ENCODE measurements at regions not wholly inside any gene's neighbourhood (a gene's known extent, or its start where the extent isn't known, plus 50 kb on each side); places are given as distances from the start of the nearest gene placed in this dataset.

DNA sequence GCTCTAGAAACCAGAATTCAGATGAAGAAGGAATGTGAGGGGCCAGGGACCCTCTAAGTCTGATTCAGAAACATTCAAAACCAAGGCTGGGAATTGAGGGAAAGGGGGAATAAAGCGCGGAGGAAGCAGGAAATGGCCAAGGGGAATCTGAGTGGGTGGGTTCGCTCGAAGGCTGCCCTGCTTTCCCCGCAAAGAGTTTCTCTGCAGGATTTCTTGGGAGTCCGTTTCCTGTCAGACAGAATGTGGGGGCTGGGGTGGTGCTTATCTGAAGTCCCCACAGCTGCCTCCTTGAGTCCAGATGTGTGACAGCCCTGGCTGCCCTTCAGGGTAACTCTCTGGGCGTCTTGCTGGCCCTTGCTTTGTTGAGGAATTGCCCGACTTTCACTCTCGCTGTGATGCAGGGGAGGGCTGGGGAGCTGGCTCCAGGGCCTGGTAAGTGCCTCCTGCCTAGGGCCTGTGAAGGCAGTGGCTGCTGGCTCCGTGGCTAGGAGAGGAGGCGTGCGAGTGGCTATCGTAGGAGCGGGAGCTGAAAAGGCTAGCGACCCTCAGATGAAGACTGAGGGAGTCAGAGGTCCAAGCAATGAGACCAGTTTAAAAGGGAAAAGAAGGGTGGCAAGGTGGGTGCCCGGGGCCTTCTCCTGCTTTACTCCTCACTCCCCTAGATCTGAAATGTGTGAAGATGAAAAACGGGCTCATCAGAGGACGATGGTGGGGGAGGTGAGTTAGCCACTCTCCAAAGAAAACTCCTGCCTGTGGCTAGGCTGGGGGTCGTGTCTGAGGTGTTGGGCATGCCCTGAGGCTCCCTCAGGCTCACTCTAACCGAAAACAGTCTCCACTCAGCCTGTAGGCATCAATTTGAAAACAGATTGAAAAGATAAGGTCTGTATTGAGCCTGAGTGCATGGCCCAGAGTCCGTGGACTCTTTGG, 143.9 kb upstream of the UMPS start:
- no peak for TF ChIP-seq CTCF (IDR thresholded peaks at IDR 0.05; ENCODE audit: unreplicated experiment)
- DNase-seq (ENCODE audit: unreplicated experiment): no peak
- Mint-ChIP-seq H3K36me3 (ENCODE audit: insufficient read depth, unreplicated experiment) (no peaks in the 10 kb centered on the region), H3K27me3 (ENCODE audit: insufficient read depth, unreplicated experiment) (peaks cover 51% of the 10 kb centered on the region), H3K4me1 (ENCODE audit: insufficient read depth, unreplicated experiment) (no peaks in the 10 kb centered on the region), H3K9me3 (ENCODE audit: unreplicated experiment) (no peaks in the 10 kb centered on the region), H3K27ac (ENCODE audit: low read depth, unreplicated experiment) (no peak overlapping the region), H3K4me3 (ENCODE audit: unreplicated experiment) (no peak overlapping the region)
- CTCF ChIA-PET: interaction anchor here (0.6 to 1.3 kb wide), 2 partner anchors 28 to 75 kb away, joined by 3 read pairs; no protein-coding TSS in a partner anchor
- intact Hi-C loops (cut with micrococcal nuclease): no loop called here
- no TSS peak for BruUV-seq (replicated peaks)
- POLR2A ChIA-PET: interaction anchor here (0.7 kb wide), 1 partner anchor 543 kb away, joined by 3 read pairs; no protein-coding TSS in a partner anchor

DNA sequence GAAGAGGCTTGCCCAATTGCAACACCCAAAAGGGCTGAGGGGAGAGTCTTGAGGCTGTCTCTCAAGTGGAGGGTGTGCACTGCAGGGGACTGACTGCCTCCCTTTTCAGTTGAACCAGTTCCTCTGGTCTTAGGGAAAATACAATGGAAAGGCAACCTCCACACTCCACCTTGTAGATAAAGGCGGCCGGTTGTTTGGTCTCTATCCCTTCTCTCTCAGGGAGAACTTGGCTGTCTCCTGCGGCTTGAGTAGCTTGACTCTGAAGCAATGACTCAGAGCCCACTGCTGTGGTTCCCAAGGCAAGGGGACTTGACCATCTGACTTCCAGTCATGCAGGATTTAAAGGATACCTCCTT, 143.2 kb upstream of the UMPS start:
- no peaks in the 10 kb centered on the region for H3K36me3 Mint-ChIP-seq (ENCODE audit: insufficient read depth, unreplicated experiment)
- no peak overlapping the region for H3K4me3 Mint-ChIP-seq (ENCODE audit: unreplicated experiment)
- no peak overlapping the region for H3K27ac Mint-ChIP-seq (ENCODE audit: low read depth, unreplicated experiment)
- ChIA-PET CTCF (interaction anchor here (1.3 kb wide), 1 partner anchor 28 kb away, joined by 3 read pairs; no protein-coding TSS in a partner anchor), POLR2A (interaction anchor here (0.7 kb wide), 1 partner anchor 542 kb away, joined by 3 read pairs; no protein-coding TSS in a partner anchor)
- no peak for DNase-seq (ENCODE audit: unreplicated experiment)
- no peaks in the 10 kb centered on the region for H3K4me1 Mint-ChIP-seq (ENCODE audit: insufficient read depth, unreplicated experiment)
- no TSS peak for BruUV-seq (replicated peaks)
- no peak for TF ChIP-seq CTCF (IDR thresholded peaks at IDR 0.05; ENCODE audit: unreplicated experiment)
- intact Hi-C loops (cut with micrococcal nuclease): no loop called here
- peaks cover 51% of the 10 kb centered on the region for H3K27me3 Mint-ChIP-seq (ENCODE audit: insufficient read depth, unreplicated experiment)
- H3K9me3 Mint-ChIP-seq (ENCODE audit: unreplicated experiment): no peaks in the 10 kb centered on the region

GRCh38 chr3:124588036-124588435, 142.2 kb upstream of the UMPS start:
- peaks cover 47% of the 10 kb centered on the region for H3K27me3 Mint-ChIP-seq (ENCODE audit: insufficient read depth, unreplicated experiment)
- POLR2A ChIA-PET: no interaction called here
- intact Hi-C loops (cut with micrococcal nuclease): no loop called here
- TF ChIP-seq CTCF (IDR thresholded peaks at IDR 0.05; ENCODE audit: unreplicated experiment): no peak
- H3K9me3 Mint-ChIP-seq (ENCODE audit: unreplicated experiment): no peaks in the 10 kb centered on the region
- no TSS peak for BruUV-seq (replicated peaks)
- DNase-seq (ENCODE audit: unreplicated experiment): no peak
- H3K27ac Mint-ChIP-seq (ENCODE audit: low read depth, unreplicated experiment): no peak overlapping the region
- no peak overlapping the region for H3K4me3 Mint-ChIP-seq (ENCODE audit: unreplicated experiment)
- no peaks in the 10 kb centered on the region for H3K36me3 Mint-ChIP-seq (ENCODE audit: insufficient read depth, unreplicated experiment)
- no peaks in the 10 kb centered on the region for H3K4me1 Mint-ChIP-seq (ENCODE audit: insufficient read depth, unreplicated experiment)
- CTCF ChIA-PET: interaction anchor here (0.6 kb wide), 2 partner anchors 31 to 259 kb away, joined by 3 to 5 read pairs; no protein-coding TSS in a partner anchor

DNA sequence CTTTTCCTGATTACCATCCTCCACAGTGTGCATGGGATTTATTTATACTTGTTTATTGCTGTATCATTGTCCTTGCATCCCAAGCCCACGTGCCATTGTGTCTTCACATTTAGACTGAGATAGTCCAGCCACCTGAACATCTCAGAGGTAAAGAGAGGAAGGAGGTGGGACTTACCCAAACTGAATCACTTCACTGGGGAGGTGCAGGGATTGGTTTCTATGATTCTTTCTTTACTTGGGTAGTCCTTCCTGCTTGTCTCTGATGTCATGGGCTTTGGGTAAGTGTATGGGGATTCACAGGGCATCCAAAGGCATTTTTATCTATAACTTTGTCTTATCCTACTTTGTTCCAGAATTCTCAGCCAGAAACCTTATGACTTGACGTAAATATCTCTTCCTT, 141.5 kb upstream of the UMPS start:
- Mint-ChIP-seq H3K4me1 (ENCODE audit: insufficient read depth, unreplicated experiment) (no peaks in the 10 kb centered on the region), H3K27me3 (ENCODE audit: insufficient read depth, unreplicated experiment) (peaks cover 39% of the 10 kb centered on the region), H3K9me3 (ENCODE audit: unreplicated experiment) (no peaks in the 10 kb centered on the region), H3K4me3 (ENCODE audit: unreplicated experiment) (no peak overlapping the region), H3K27ac (ENCODE audit: low read depth, unreplicated experiment) (no peak overlapping the region), H3K36me3 (ENCODE audit: insufficient read depth, unreplicated experiment) (no peaks in the 10 kb centered on the region)
- no TSS peak for BruUV-seq (replicated peaks)
- ChIA-PET CTCF (interaction anchor here (0.6 kb wide), 1 partner anchor 260 kb away, joined by 3 read pairs; no protein-coding TSS in a partner anchor), POLR2A (no interaction called here)
- no peak for DNase-seq (ENCODE audit: unreplicated experiment)
- TF ChIP-seq CTCF (IDR thresholded peaks at IDR 0.05; ENCODE audit: unreplicated experiment): no peak
- intact Hi-C loops (cut with micrococcal nuclease): no loop called here

Data from MCF 10A (cell line).